MG63 (cell line): ENCODE measurements at regions not wholly inside any gene's neighbourhood (a gene's known extent, or its start where the extent isn't known, plus 50 kb on each side); places are given as distances from the start of the nearest gene placed in this dataset.
A peak's percentile ranks its signal among the peaks of the same experiment; 100 is the strongest.
"Not testable (repeated sequence)": the region's sequence is repeated elsewhere in the genome, so short reads cannot be mapped to it uniquely, and the experiment has no call there.

ENCODE experiments used
- DNase-seq: peaks from one replicate; pipeline ENCODE4 v3.0.0-alpha.2; 2020
- H3K27me3 ChIP-seq: fragments of 250-450 bp; sonication (Bioruptor Pico); 2 replicates; pipeline ENCODE4 v1.5.1; 2020; ENCODE audit warnings: mild to moderate bottlenecking, moderate library complexity
- H3K36me3 ChIP-seq: fragments of 250-450 bp; sonication (Bioruptor Pico); 2 replicates; pipeline ENCODE4 v1.5.1; 2020; ENCODE audit warnings: mild to moderate bottlenecking, moderate library complexity
- H3K4me3 ChIP-seq: fragments of 250-450 bp; sonication (Bioruptor Pico); 2 replicates; pipeline ENCODE4 v1.5.1; 2020; ENCODE audit warnings: mild to moderate bottlenecking, moderate library complexity
- H3K9me3 ChIP-seq: fragments of 250-450 bp; sonication (Bioruptor Pico); 2 replicates; pipeline ENCODE4 v1.5.1; 2020; ENCODE audit warnings: mild to moderate bottlenecking, moderate library complexity

- H3K9me3 ChIP-seq = no peaks in the 10 kb centered on the region
- H3K36me3 ChIP-seq = no peaks in the 10 kb centered on the region
- H3K4me3 ChIP-seq = no peak overlapping the region
- peak; percentile 16 for DNase-seq
- H3K27me3 ChIP-seq = no peaks in the 10 kb centered on the region
Measured at GRCh38 chrX:95703696-95704095, 980.9 kb upstream of the DIAPH2 start.

- no peaks in the 10 kb centered on the region for H3K9me3 ChIP-seq
- H3K4me3 ChIP-seq = no peak overlapping the region
- no peak for DNase-seq
- H3K27me3 ChIP-seq = no peaks in the 10 kb centered on the region
- H3K36me3 ChIP-seq = no peaks in the 10 kb centered on the region
Measured at GRCh38 chrX:95716841-95717240, 967.8 kb upstream of the DIAPH2 start.

GRCh38 chrX:95718746-95719145 lies 965.9 kb upstream of the DIAPH2 start:
- no peaks in the 10 kb centered on the region for H3K9me3 ChIP-seq

GRCh38 chrX:95721011-95721410 lies 963.6 kb upstream of the DIAPH2 start:
- no peaks in the 10 kb centered on the region for H3K36me3 ChIP-seq
- no peaks in the 10 kb centered on the region for H3K9me3 ChIP-seq
- DNase-seq = no peak
- no peaks in the 10 kb centered on the region for H3K27me3 ChIP-seq
- H3K4me3 ChIP-seq = no peak overlapping the region

More at GRCh38 chrX:95718746-95719145, 965.9 kb upstream of the DIAPH2 start:
- H3K36me3 ChIP-seq = no peaks in the 10 kb centered on the region
- DNase-seq = no peak
- no peak overlapping the region for H3K4me3 ChIP-seq
- H3K27me3 ChIP-seq = no peaks in the 10 kb centered on the region

- Histone ChIP-seq H3K9me3 (no peaks in the 10 kb centered on the region), H3K27me3 (no peaks in the 10 kb centered on the region), H3K4me3 (no peak overlapping the region), H3K36me3 (no peaks in the 10 kb centered on the region)
- DNase-seq = no peak
Measured at GRCh38 chrX:95728446-95728845, 956.2 kb upstream of the DIAPH2 start.

GRCh38 chrX:95729401-95729800 lies 955.2 kb upstream of the DIAPH2 start:
- Histone ChIP-seq H3K9me3 (no peaks in the 10 kb centered on the region), H3K36me3 (no peaks in the 10 kb centered on the region), H3K27me3 (no peaks in the 10 kb centered on the region), H3K4me3 (no peak overlapping the region)
- DNase-seq = no peak

GRCh38 chrX:95733426-95733825 lies 951.2 kb upstream of the DIAPH2 start:
- no peaks in the 10 kb centered on the region for H3K36me3 ChIP-seq
- no peak for DNase-seq
- no peaks in the 10 kb centered on the region for H3K27me3 ChIP-seq
- H3K4me3 ChIP-seq = no peak overlapping the region
- H3K9me3 ChIP-seq = no peaks in the 10 kb centered on the region

- Histone ChIP-seq H3K4me3 (no peak overlapping the region), H3K36me3 (no peaks in the 10 kb centered on the region), H3K9me3 (no peaks in the 10 kb centered on the region), H3K27me3 (no peaks in the 10 kb centered on the region)
- DNase-seq = peak; percentile 4
Measured at GRCh38 chrX:95754411-95754810, 930.2 kb upstream of the DIAPH2 start.

GRCh38 chrX:95760356-95760755 lies 924.3 kb upstream of the DIAPH2 start:
- Histone ChIP-seq H3K9me3 (no peaks in the 10 kb centered on the region), H3K4me3 (no peak overlapping the region), H3K36me3 (no peaks in the 10 kb centered on the region), H3K27me3 (no peaks in the 10 kb centered on the region)
- no peak for DNase-seq

GRCh38 chrX:95762716-95763115 lies 921.9 kb upstream of the DIAPH2 start:
- no peaks in the 10 kb centered on the region for H3K9me3 ChIP-seq
- no peaks in the 10 kb centered on the region for H3K36me3 ChIP-seq
- H3K27me3 ChIP-seq = no peaks in the 10 kb centered on the region
- no peak overlapping the region for H3K4me3 ChIP-seq
- DNase-seq = no peak

GRCh38 chrX:95764972-95765451 lies 919.6 kb upstream of the DIAPH2 start:
- H3K9me3 ChIP-seq = no peaks in the 10 kb centered on the region
- H3K4me3 ChIP-seq = no peak overlapping the region
- H3K27me3 ChIP-seq = no peaks in the 10 kb centered on the region
- DNase-seq = peak; percentile 2
- no peaks in the 10 kb centered on the region for H3K36me3 ChIP-seq

- not testable (repeated sequence) for H3K9me3 ChIP-seq, H3K4me3 ChIP-seq, H3K27me3 ChIP-seq, H3K36me3 ChIP-seq, DNase-seq
Measured at GRCh38 chrX:95771198-95771597, 913.4 kb upstream of the DIAPH2 start.

- H3K4me3 ChIP-seq = no peak overlapping the region
- no peaks in the 10 kb centered on the region for H3K36me3 ChIP-seq
- H3K9me3 ChIP-seq = no peaks in the 10 kb centered on the region
- DNase-seq = no peak
- no peaks in the 10 kb centered on the region for H3K27me3 ChIP-seq
Measured at GRCh38 chrX:95791876-95792275, 892.8 kb upstream of the DIAPH2 start.

- Histone ChIP-seq H3K27me3 (no peaks in the 10 kb centered on the region), H3K4me3 (no peak overlapping the region), H3K9me3 (no peaks in the 10 kb centered on the region), H3K36me3 (no peaks in the 10 kb centered on the region)
- DNase-seq = no peak
Measured at GRCh38 chrX:95797344-95797743, 887.3 kb upstream of the DIAPH2 start.

- no peak for DNase-seq
- Histone ChIP-seq H3K27me3 (no peaks in the 10 kb centered on the region), H3K36me3 (no peaks in the 10 kb centered on the region), H3K4me3 (no peak overlapping the region), H3K9me3 (no peaks in the 10 kb centered on the region)
Measured at GRCh38 chrX:95823796-95824195, 860.8 kb upstream of the DIAPH2 start.

GRCh38 chrX:95835223-95835622 lies 849.4 kb upstream of the DIAPH2 start:
- Histone ChIP-seq H3K36me3 (no peaks in the 10 kb centered on the region), H3K9me3 (no peaks in the 10 kb centered on the region), H3K27me3 (no peaks in the 10 kb centered on the region), H3K4me3 (no peak overlapping the region)
- no peak for DNase-seq

- H3K27me3 ChIP-seq = no peaks in the 10 kb centered on the region
- DNase-seq = no peak
- H3K36me3 ChIP-seq = no peaks in the 10 kb centered on the region
- no peak overlapping the region for H3K4me3 ChIP-seq
- H3K9me3 ChIP-seq = no peaks in the 10 kb centered on the region
Measured at GRCh38 chrX:95836517-95836916, 848.1 kb upstream of the DIAPH2 start.

GRCh38 chrX:95841863-95842262 lies 842.8 kb upstream of the DIAPH2 start:
- H3K4me3 ChIP-seq = no peak overlapping the region
- no peaks in the 10 kb centered on the region for H3K27me3 ChIP-seq
- H3K9me3 ChIP-seq = no peaks in the 10 kb centered on the region
- no peaks in the 10 kb centered on the region for H3K36me3 ChIP-seq
- DNase-seq = no peak

- Histone ChIP-seq H3K9me3 (no peaks in the 10 kb centered on the region), H3K36me3 (no peaks in the 10 kb centered on the region), H3K4me3 (no peak overlapping the region), H3K27me3 (no peaks in the 10 kb centered on the region)
- DNase-seq = no peak
Measured at GRCh38 chrX:95860127-95860526, 824.5 kb upstream of the DIAPH2 start.
